Fibroblast of pulmonary artery (primary cell): ENCODE measurements at regions not wholly inside any gene's neighbourhood (a gene's known extent, or its start where the extent isn't known, plus 50 kb on each side); places are given as distances from the start of the nearest gene placed in this dataset.

Source experiments
- DNase-seq: peaks from one replicate; pipeline ENCODE4 v3.0.0-alpha.2; 2010; ENCODE audit warnings: low read depth
- H3K4me3 ChIP-seq: replicated peaks from 2 replicates; pipeline ENCODE4 v1.5.1; 2011; ENCODE audit warnings: low read depth, mild to moderate bottlenecking, control low read depth, low read length, moderate library complexity
- CTCF ChIP-seq: IDR thresholded peaks from 2 replicates; pipeline ENCODE4 v1.5.1; 2011; ENCODE audit warnings: mild to moderate bottlenecking, control low read depth, low read length, inconsistent platforms; ENCODE audit errors: missing control alignments

- no peak overlapping the region for H3K4me3 ChIP-seq
- DNase-seq: peak; percentile 64
- TF ChIP-seq CTCF: no peak
Observed at GRCh38 chr4:31667686-31668085, 947.5 kb downstream of the PCDH7 start.

GRCh38 chr4:31674313-31674947, 954.3 kb downstream of the PCDH7 start:
- peak; percentile 68 for TF ChIP-seq CTCF
- peak; percentile 48 for DNase-seq
- no peak overlapping the region for H3K4me3 ChIP-seq

- H3K4me3 ChIP-seq: no peak overlapping the region
- TF ChIP-seq CTCF: no peak
- DNase-seq: no peak
Observed at GRCh38 chr4:31678356-31678755, 958.2 kb downstream of the PCDH7 start.

- no peak for TF ChIP-seq CTCF
- DNase-seq: peak; percentile 10
- H3K4me3 ChIP-seq: no peak overlapping the region
Observed at GRCh38 chr4:31682796-31683195, 962.6 kb downstream of the PCDH7 start.

- DNase-seq: no peak
- TF ChIP-seq CTCF: no peak
- no peak overlapping the region for H3K4me3 ChIP-seq
Observed at GRCh38 chr4:31687717-31688342, 967.7 kb downstream of the PCDH7 start.

GRCh38 chr4:31692399-31692940, 972.3 kb downstream of the PCDH7 start:
- H3K4me3 ChIP-seq: no peak overlapping the region
- DNase-seq: peak; percentile 29
- TF ChIP-seq CTCF: peak; percentile 41
